ENCODE measurements at regions not wholly inside any gene's neighbourhood (a gene's known extent, or its start where the extent isn't known, plus 50 kb on each side); places are given as distances from the start of the nearest gene placed in this dataset.

DNA sequence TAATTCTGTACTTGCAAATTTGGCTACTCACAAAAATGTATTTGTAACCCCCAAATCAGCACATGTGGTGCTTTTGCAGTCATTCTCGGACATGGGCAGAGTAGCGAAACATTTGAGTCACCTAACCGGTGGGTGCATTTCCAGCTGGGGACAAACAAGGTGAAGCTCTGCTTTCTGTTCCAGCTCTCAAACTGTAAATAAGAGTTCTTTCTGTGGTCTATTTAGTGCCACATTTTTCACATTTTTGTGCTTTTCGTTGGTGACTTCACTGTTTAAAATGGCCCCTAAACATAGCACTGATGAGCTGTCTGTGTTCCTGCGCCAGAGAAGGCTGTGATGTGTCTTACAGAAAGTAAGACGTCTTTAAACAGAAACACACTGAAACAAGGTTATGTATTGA, 244.5 kb downstream of the CDC5L start:
- DNase-seq (ENCODE audit: low read depth in 1 of 2, low spot score in 1 of 2) = no peak

DNA sequence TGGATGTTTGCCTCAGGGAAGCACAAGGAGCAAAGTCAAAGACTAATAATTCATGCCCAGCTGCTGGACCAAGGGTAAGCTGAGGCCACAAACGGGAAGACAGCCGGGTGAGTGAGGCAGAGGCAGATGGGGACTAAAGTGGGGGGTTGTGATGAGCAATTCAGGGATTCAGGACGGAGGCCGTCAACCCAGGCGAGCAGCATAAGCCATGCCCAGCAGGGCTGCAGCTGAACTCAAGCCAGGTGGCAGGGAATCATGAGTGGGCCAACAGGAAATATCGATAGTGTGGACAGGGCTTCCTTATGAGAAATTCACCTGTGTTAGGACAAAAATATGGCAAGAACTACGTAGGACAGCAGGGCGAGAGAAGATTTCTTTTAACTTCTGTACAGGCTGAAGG, 246.8 kb downstream of the CDC5L start:
- DNase-seq (ENCODE audit: low read depth in 1 of 2, low spot score in 1 of 2) = no peak

DNA sequence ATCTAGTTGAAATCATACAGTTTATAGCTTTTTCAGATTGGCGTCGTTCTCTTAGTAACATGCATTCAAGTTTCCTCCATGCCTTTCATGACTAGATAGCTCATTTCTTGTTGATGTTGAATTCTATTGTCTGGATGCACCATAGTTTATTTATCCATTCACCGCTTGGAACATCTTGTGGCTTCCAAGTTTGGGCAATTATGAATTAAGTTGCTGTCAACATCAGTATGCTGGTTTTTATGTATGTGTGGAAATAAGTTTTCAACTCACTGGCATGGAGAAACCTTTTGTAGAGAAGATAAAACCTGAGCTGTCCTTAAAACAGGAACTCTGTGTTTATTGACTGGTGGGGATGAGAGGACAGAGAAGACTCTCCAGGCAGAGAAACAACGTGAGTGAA, 248.0 kb downstream of the CDC5L start:
- no peak for DNase-seq (ENCODE audit: low read depth in 1 of 2, low spot score in 1 of 2)

DNA sequence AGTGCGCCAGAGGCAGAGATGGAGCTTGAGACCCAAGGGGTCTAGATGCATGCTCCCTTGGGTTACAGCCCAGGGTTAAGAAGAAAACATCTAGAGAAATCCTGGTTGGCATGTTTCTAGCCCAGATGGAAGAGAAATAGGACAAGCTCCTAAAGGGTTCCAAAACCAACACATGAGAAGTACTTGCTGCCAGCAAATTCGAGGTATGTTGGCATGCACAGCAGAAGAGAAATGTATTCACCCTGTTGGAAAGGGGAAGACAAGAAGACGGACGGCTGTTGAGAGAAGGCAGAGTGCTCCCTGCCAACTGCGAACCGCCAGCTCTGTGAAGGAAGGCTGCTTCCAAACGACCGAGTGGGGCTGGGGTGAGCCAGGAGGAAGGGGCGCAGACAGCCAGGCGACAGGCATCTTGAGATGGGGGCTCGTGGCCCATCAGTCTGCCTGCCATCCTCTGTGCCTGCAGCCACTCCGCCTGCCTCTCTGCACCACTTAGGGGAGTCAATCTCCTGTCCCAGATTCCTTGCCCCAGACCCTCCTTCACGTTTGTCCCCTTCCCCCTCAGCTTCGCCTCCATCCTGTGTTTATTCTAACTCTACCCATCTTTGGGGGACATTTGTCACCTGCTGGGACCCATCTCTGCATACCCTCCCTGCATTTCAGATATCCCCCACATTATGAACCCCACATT, 249.2 kb downstream of the CDC5L start:
- DNase-seq (ENCODE audit: low read depth in 1 of 2, low spot score in 1 of 2) = no peak

DNA sequence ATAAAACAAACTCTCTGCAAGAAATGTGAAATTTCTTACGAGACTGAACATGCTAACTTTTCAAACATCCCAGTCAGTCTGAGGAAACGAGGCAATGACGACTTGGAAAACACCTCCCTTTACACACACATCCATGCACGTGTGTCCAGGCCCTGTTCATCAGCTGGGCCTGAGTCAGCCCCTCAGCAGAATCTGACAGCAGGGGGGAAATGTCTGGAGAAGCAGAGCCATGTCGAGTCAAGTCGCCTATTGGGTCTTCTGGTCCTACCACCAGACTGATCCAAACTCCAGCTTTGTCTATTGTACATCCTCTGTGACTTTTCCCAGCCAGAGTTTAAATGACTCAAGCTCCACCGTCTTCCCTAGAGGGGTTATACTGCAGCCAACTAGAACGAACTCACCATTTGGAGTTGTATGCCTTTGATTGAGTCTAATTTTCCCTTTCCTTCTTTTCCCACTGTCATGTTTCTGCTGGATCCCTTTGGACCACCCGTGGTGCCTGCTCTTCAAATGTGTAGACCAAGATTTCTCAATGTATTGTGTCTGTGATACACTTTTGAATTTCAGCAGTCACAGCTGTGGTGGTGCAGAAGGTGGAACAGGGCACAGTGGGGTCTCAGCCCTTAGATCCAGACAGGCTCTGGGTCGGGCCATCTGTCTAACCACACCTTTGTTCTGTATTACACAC, 254.0 kb downstream of the CDC5L start:
- no peak for DNase-seq (ENCODE audit: low read depth in 1 of 2, low spot score in 1 of 2)

DNA sequence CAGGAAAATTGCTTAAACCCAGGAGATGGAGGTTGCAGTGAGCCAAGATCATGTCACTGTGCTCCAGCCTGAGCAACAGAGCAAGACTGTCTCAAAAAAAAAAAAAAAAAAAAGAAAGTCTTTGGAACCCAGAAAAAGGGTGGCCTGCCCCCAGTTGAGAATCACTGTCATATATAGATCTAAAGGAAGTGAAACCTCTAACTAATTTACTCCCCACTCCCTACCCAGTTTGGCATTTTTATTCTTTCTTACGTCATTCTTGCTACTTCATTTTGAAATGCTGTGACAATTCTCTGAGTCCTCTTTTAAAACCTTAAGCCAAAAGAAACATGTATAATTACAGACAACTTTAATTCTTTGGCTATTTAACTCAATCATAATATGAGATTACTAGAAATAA, 254.8 kb downstream of the CDC5L start:
- DNase-seq (ENCODE audit: low read depth in 1 of 2, low spot score in 1 of 2) = no peak

DNA sequence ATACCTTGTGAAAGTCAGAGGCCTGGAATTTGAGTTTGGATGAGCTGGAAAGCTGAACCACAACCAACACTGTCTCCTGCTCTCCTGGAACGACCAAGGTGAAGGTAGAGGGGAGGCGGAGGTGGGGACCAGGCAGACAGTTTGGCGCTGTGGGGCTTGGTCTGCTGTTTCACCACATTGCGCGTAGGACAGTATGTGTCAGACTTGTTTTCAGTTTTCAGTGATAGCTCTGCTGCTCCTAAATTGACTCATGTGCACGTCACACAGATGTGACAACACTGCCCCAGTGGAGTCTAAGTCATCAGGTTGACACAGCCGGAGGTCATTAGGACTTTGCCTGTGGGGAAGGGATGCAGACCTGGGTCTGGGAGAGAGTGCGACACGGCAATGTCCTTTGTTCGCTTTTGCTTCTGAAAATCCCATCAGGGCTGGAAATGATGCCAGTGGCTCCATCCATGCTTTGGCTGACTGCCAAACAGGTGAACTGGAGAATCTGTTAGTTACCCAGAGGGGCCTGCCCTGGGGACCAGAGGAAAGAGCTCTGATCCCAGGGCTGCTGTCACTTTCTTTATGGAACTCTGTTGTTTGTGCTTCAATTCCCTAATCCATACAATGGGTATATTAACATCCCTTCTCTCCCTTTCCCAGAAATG, 255.5 kb downstream of the CDC5L start:
- DNase-seq (ENCODE audit: low read depth in 1 of 2, low spot score in 1 of 2) = peak in 1 of 2 donors; percentile 38

DNA sequence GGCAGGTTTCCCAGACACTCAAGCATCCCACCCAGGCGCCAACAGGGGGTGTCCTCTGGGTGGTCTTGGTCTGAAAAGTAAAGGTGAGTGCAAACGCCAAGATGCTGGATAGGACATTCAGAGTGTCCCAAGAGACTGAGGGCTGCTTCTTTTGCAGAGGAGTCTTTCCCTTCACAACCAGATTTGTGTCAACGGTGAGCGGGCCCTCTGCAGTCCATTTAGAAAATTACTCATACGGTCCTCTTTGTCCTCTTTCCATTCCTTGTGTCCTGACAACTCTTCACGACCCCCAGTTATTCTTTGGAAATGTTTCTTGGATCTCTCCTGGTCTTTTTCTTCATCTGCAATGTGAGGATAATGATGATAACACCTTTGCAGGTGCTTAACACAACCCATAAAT, 257.8 kb downstream of the CDC5L start:
- DNase-seq (ENCODE audit: low read depth in 1 of 2, low spot score in 1 of 2) = no peak

DNA sequence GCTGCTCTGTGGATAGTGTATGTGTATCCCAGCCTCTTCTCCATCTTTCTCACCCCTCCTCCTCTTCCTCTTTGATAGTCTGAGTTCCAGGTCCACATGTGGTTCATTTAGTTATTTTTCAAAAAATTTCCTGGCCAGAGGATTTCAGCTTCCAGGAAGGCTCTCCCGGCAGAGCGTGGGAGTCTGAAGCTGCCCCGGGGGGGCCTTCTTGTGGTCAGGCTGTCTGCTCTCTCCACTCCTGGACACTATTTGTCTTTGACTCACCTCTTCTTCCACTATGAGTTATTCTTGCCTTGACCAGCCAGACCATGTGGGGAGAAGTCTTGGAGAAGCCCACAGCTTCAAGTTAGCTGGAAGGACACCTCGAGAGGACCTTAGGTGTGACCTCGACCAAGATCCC, 258.8 kb downstream of the CDC5L start:
- no peak for DNase-seq (ENCODE audit: low read depth in 1 of 2, low spot score in 1 of 2)

DNA sequence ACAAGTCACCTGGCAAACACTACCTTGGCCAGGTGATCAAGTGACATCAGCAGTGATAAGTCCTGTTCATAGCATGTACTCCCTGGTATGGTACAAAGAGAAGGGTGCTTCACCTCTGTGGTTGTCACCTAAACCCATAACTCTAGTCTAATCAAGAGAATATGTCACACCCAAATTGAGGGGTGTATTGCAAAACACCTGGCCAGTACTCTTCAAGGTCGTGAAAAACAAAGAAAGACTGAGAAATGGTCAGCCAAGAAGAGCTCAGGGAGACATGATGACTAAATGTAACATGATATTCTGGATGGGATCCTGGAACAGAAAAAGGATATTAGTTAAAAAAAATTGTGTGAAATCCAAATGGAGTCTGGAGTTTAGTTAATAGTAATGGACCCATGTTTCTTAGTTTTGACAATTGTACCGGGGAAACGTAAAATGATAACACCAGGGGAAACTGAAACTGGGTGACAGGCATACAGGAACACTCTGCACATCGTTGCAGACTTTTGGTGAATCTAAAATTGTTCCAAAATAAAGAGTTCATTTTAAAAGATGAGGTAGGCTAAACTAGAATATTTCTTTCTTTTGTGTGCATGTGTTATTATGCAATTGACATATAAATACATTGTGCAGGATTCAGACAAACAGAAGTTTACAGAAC, 262.0 kb downstream of the CDC5L start:
- DNase-seq (ENCODE audit: low read depth in 1 of 2, low spot score in 1 of 2) = no peak

DNA sequence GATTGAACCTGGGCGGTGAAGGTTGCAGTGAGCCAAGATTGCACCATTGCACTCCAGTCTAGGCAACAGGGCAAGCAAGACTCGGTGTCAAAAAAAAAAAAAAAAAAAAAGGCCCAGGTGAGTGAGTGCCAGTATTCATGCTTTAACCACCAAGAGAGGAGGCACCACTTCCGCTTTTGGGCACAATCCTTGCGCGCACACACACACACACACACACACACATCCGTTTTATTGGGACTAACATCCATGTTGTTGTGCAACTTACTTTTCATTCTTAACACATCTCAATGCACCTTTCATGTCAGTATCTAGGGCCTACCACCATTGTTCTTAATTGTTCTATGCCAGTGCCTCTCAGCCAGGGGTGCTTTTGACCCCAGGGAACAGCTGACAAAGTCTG, 263.0 kb downstream of the CDC5L start:
- no peak for DNase-seq (ENCODE audit: low read depth in 1 of 2, low spot score in 1 of 2)

DNA sequence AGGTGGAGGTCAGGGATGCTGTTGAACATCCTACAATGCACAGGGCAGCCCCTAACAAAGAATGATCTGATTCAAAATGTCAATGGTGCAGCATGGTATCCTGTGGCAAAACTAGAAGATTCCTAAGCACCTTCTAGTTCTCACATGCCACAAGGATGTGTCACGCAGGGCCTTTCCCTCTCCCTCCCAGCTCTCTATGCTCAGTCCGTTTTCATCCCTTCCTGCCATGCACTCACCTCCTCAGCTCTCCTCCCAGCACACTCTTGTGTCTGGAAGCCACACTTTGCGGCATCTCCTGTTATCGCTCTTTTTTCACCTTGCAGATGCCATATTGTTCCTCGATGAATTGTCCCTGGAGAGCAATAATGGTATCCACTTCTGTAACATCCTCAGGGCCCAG, 263.4 kb downstream of the CDC5L start:
- DNase-seq (ENCODE audit: low read depth in 1 of 2, low spot score in 1 of 2) = no peak

DNA sequence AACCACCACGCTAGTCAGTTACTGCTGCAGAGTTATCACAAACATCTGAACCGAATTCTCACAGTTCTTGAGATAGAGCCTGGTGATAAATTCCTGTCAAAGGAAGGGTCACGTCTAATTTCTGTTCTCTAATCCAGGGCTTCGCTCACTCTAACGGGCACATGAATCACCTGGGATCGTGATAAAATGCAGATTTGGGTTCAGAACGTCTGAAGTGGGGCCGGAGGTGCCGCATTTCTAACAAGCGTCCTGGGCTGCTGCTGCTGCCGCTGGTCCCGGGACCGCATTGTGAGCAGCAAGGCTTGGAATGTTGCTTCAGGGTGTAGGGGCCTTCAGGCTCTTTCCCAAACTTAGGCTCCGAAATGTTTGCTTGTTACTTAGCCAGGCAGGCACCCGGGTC, 264.1 kb downstream of the CDC5L start:
- DNase-seq (ENCODE audit: low read depth in 1 of 2, low spot score in 1 of 2) = no peak

DNA sequence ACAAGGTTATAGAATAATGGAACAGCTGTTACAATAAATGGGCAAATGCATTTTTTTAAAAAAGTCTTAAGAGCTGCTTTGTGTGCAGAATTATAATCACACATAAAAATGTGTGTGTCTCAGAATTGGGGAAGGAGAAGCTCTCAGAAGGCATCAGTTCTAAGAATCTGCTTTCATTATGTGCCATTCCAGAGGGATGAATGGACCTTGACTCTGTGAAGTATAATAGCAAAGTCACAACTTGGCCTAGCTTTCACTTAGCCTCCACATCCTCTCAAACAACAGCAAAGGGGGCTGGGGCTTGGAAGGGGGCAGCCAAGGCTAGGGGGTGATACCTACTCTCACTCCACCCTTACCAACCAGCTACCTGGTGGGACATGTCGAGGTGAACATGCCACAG, 265.0 kb downstream of the CDC5L start:
- no peak for DNase-seq (ENCODE audit: low read depth in 1 of 2, low spot score in 1 of 2)

DNA sequence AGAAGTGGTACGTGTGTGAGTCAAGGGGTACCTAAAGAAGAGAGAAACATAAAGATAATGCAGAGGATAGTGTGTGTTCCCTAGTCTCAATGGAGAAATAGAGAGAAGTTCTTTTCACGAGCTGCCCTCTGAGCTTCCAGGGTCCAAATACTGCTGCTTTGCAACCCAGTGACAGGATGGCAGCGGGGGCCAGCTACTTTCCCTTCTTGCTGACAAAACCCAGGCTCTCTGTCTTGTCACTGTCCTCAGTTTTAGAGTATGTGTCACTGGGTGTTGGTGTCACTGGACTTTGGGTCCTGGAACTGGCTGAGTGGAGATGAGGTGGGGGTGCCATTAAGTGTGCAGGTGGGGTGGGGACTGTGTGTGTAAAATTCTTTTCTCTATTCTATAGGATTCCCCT, 265.6 kb downstream of the CDC5L start:
- DNase-seq (ENCODE audit: low read depth in 1 of 2, low spot score in 1 of 2) = no peak

DNA sequence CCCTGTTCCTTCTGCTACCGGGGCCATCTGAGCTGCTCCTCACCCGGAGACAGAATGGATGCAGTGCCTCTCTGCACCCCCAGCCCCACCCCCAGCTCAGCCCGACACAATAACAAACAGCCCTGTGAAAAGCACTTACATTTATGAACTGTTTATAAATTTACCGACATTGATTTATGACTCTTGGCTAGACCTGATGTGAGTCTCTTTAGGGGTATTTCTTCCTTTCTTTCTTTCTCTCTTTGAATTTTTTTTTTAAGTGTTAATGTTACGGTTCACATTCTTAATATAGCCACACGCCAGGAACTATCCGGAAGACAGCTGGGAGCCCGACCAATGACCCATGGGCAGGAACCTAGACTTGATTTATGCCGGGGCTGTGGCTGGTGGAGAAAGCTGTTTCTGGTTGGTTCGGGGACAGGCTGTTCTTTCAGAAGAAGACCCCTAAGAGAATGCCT, 266.3 kb downstream of the CDC5L start:
- no peak for DNase-seq (ENCODE audit: low read depth in 1 of 2, low spot score in 1 of 2)

DNA sequence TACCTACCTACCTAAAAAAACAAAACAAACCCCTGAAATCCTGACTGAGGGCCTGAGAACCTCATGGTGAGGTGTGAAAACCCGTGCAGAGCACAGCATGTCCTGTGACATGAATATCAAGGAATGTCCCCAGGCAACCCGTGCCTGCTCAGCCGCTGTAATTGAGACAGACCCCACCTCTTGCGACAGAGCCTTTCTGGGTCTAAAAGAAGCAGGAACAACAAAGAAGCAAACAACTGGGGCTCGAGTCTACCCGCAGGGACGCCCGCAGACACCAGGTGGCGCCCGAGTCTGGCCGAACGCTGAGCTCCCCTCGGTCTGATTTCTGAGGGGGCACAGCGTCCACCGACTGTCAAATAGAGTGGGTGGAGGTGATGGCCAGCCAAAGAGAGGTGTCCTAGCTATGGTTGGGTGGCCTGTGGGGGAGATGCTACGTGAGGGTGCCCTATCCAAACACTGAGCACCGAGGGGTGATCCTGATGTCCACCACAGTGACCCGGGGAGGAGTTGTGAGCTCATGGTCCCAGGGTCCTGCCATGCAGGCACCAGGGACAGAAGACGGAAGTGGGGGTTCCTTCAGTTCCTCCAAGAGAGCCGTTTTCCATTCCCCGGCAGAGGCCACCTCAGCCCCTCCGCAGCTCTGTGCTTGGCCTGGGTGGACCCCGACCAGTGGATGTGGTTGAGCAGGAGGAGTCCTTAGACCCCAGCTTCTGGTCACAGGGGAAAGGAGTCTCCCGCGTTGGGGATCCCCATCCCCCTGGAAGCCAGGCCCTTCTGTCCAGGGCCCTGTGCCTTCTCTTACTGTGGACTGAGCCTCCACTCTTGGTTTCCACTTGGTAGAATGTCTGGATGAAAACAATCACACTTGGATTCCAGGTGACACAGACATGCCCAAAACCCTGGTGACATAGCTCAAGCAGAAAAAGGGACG, 268.2 kb downstream of the CDC5L start:
- peak; percentile 56 to 59 for DNase-seq (ENCODE audit: low read depth in 1 of 2, low spot score in 1 of 2)

DNA sequence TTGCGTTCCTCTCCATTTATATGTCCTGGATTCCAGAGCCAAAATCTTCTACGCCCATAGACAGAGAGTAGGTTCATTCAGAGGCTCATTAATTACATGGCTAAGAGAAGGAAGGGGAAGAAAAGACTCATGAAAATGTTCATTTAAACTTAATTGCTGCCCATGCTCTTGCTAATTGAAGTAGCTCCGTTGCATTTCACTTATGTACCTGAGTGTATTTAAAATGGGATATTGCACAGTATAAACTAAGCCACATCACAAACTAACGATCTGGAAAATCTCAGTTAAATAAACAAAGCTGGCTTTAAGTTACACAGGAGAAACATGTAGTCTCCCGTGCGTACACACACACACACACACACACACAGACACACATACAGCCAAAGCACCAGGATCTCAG, 269.2 kb downstream of the CDC5L start:
- DNase-seq (ENCODE audit: low read depth in 1 of 2, low spot score in 1 of 2) = no peak

DNA sequence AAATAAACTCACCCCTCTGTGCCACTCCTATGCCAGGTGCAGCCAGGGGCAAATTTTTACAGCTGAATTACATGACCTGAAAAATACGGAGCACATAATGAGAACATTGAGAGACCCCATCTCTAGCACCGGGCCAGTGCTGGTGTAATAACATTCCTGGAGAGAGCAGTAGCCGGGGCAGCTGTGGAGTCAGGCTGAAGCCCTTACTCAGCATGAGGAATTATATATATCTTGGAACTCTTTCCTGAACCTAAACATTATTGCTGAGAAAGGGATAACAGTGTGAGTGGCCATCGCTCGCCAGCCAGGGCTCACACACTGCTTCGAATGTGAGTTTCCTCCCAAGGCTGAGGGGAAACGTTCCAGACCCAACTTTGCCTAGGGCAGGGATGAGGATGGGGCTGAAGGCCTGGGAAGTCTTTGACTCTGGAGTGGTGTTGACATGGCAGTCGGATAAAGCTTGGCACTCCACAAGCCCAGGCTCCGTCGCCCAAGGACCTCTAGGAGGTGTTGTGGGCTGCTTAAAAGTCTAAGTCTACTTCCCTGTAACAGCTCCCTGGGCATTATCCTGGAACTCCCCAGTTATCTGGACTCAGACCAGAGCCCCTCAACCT, 269.8 kb downstream of the CDC5L start:
- no peak for DNase-seq (ENCODE audit: low read depth in 1 of 2, low spot score in 1 of 2)

DNA sequence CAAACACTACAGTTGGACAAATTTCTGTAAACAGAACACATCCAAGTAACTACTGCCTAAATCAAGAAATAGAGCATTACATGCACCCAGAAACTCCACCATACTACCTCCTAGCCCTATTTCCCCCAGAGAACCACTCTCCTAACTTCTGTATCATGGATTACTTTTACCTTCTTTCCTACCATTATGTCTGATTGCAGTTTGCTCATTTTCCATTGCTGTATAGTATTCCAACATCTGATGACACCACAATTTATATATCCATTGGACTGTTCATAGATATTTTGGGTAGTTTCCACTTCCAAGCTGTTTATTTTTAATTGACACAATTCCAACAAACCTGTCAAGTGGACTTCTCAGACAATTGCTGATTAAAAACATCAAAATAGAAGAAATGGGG, 271.1 kb downstream of the CDC5L start:
- DNase-seq (ENCODE audit: low read depth in 1 of 2, low spot score in 1 of 2) = no peak
